DOHH2 (cell line): ENCODE measurements at regions not wholly inside any gene's neighbourhood (a gene's known extent, or its start where the extent isn't known, plus 50 kb on each side); places are given as distances from the start of the nearest gene placed in this dataset.

Source experiments
- H3F3A ChIP-seq: fragments of 200-600 bp; sonication (generic), shearing (Covaris generic); 2 replicates; pipeline ENCODE4 v1.6.0; 2016; ENCODE audit warnings: antibody characterized with exemption, mild to moderate bottlenecking; ENCODE audit not compliant: control insufficient read depth, insufficient read depth
- H3K27ac ChIP-seq: fragments of 200-600 bp; sonication (generic); 2 replicates; pipeline ENCODE4 v1.5.1; 2014; ENCODE audit warnings: low read depth, mild to moderate bottlenecking, low read length, moderate library complexity
- H3K27me3 ChIP-seq: fragments of 200-600 bp; sonication (generic); 2 replicates; pipeline ENCODE4 v1.6.1; 2014; ENCODE audit warnings: mild to moderate bottlenecking, low read length, mixed read lengths; ENCODE audit not compliant: control insufficient read depth
- H3K36me3 ChIP-seq: fragments of 200-600 bp; sonication (generic); 2 replicates; pipeline ENCODE4 v1.6.1; 2014; ENCODE audit warnings: mild to moderate bottlenecking, low read length, moderate library complexity, mixed read lengths; ENCODE audit not compliant: control insufficient read depth
- H3K4me1 ChIP-seq: fragments of 200-600 bp; sonication (generic); 2 replicates; pipeline ENCODE4 v1.6.1; 2014; ENCODE audit warnings: mild to moderate bottlenecking, low read length, mixed read lengths; ENCODE audit not compliant: control insufficient read depth
- H3K4me2 ChIP-seq: fragments of 200-600 bp; sonication (generic); 2 replicates; pipeline ENCODE4 v1.6.0; 2014; ENCODE audit warnings: mild to moderate bottlenecking, low read length, moderate library complexity
- H3K4me3 ChIP-seq: fragments of 200-600 bp; sonication (generic); 2 replicates; pipeline ENCODE4 v1.5.1; 2014; ENCODE audit warnings: mild to moderate bottlenecking, low read length, mixed read lengths
- H3K79me2 ChIP-seq: fragments of 200-600 bp; sonication (generic); 2 replicates; pipeline ENCODE4 v1.6.1; 2014; ENCODE audit warnings: mild to moderate bottlenecking, low read length, mixed read lengths; ENCODE audit not compliant: control insufficient read depth
- H3K9me2 ChIP-seq: fragments of 200-600 bp; sonication (generic); replicated peaks from 2 replicates; pipeline ENCODE4 v1.6.1; 2014; ENCODE audit warnings: mild to moderate bottlenecking, low read length, mixed read lengths; ENCODE audit not compliant: control insufficient read depth
- H3K9me3 ChIP-seq: fragments of 200-600 bp; sonication (generic); 2 replicates; pipeline ENCODE4 v1.6.1; 2014; ENCODE audit warnings: antibody characterized with exemption, low read length, mixed read lengths; ENCODE audit not compliant: control insufficient read depth, insufficient read depth
- H4K20me1 ChIP-seq: fragments of 200-600 bp; sonication (generic); 2 replicates; pipeline ENCODE4 v1.6.0; 2014; ENCODE audit warnings: low read depth, mild to moderate bottlenecking, antibody characterized with exemption, low read length, moderate library complexity; ENCODE audit not compliant: control insufficient read depth, insufficient read depth
- CTCF ChIP-seq: fragments of 200-600 bp; sonication (generic); IDR thresholded peaks from one replicate; pipeline ENCODE4 v1.5.1; 2014; ENCODE audit warnings: antibody characterized with exemption, mild to moderate bottlenecking, low read depth, low read length; ENCODE audit not compliant: poor library complexity, severe bottlenecking
- EZH2phosphoT487 ChIP-seq: fragments of 200-600 bp; sonication (generic); IDR thresholded peaks from 2 replicates; pipeline ENCODE4 v1.6.1; 2017; ENCODE audit warnings: borderline replicate concordance, mild to moderate bottlenecking, antibody characterized with exemption, low read length, moderate library complexity, mixed read lengths

DNA sequence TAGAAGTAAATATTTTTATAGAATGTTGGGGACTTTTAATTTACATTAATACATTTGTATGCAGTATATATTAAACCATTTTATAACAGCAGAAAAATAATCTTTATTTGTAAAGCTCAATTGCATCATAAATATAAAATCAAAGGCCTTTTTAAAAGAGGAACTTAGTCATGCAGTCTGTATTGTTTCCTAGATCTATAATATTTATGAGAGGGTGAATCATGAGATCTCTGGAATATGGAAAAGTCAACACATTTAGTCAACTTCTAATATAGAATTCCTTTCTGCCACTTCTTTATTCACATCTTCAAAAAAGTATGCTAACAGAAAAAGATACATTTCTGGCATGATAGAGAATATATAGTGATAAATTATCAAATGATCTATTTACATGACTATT, 410.3 kb upstream of the ZNF385D start:
- H3K4me3 ChIP-seq, result no peak overlapping the region
- no peaks in the 10 kb centered on the region for H3K36me3 ChIP-seq
- TF ChIP-seq EZH2phosphoT487 (no peak), CTCF (no peak)
- no peak overlapping the region for H3K4me2 ChIP-seq
- H3K9me2 ChIP-seq, result no peaks in the 10 kb centered on the region
- no peaks in the 10 kb centered on the region for H3K27me3 ChIP-seq
- H3K27ac ChIP-seq, result no peak overlapping the region
- no peaks in the 10 kb centered on the region for H3F3A ChIP-seq
- H4K20me1 ChIP-seq, result no peaks in the 10 kb centered on the region
- no peaks in the 10 kb centered on the region for H3K9me3 ChIP-seq
- H3K4me1 ChIP-seq, result no peaks in the 10 kb centered on the region
- no peaks in the 10 kb centered on the region for H3K79me2 ChIP-seq

DNA sequence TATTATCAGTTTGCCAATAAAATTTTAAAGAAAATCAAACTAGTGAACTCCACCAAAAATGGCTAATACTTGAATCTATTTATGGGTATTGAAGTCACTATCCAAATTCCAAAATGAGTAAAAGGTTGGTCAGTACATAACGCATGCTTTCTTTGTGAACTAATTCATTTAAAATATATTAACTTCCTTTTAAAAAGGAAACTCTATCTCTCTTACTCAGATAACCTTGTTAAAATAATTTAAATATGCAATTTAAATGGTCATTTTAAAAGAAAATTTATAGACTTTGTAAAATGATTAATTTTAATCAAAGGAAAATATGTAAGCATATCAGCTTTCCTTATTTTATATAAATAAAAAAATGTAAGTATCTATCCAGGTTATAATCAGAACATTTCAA, 419.4 kb upstream of the ZNF385D start:
- Histone ChIP-seq H3K27ac (no peak overlapping the region), H3K9me3 (no peaks in the 10 kb centered on the region; the same call in 1 of the 2 replicates), H3K27me3 (no peaks in the 10 kb centered on the region), H3K79me2 (no peaks in the 10 kb centered on the region), H3K36me3 (no peaks in the 10 kb centered on the region), H3K4me1 (no peaks in the 10 kb centered on the region), H3K4me3 (no peak overlapping the region), H4K20me1 (no peaks in the 10 kb centered on the region), H3K9me2 (no peaks in the 10 kb centered on the region), H3F3A (no peaks in the 10 kb centered on the region), H3K4me2 (no peak overlapping the region)
- TF ChIP-seq EZH2phosphoT487 (no peak), CTCF (no peak)

GRCh38 chr3:22172964-22173363, 422.0 kb upstream of the ZNF385D start:
- H3K9me3 ChIP-seq, result no peaks in the 10 kb centered on the region
- no peaks in the 10 kb centered on the region for H3K79me2 ChIP-seq
- no peaks in the 10 kb centered on the region for H3F3A ChIP-seq
- no peaks in the 10 kb centered on the region for H3K9me2 ChIP-seq
- no peak overlapping the region for H3K4me2 ChIP-seq
- H3K27ac ChIP-seq, result no peak overlapping the region
- TF ChIP-seq EZH2phosphoT487 (no peak), CTCF (no peak)
- H3K4me1 ChIP-seq, result no peaks in the 10 kb centered on the region
- H3K36me3 ChIP-seq, result no peaks in the 10 kb centered on the region
- no peaks in the 10 kb centered on the region for H3K27me3 ChIP-seq
- no peak overlapping the region for H3K4me3 ChIP-seq
- no peaks in the 10 kb centered on the region for H4K20me1 ChIP-seq

- Histone ChIP-seq H3K4me3 (no peak overlapping the region), H3K9me2 (no peaks in the 10 kb centered on the region), H3K9me3 (no peaks in the 10 kb centered on the region), H3F3A (no peaks in the 10 kb centered on the region), H4K20me1 (no peaks in the 10 kb centered on the region), H3K4me1 (no peaks in the 10 kb centered on the region), H3K27me3 (no peaks in the 10 kb centered on the region), H3K27ac (no peak overlapping the region), H3K4me2 (no peak overlapping the region), H3K79me2 (no peaks in the 10 kb centered on the region), H3K36me3 (no peaks in the 10 kb centered on the region)
- TF ChIP-seq EZH2phosphoT487, result no peak
- no peak for TF ChIP-seq CTCF
Observed at GRCh38 chr3:22175947-22176346, 424.9 kb upstream of the ZNF385D start.
